ENCODE measurements at regions not wholly inside any gene's neighbourhood (a gene's known extent, or its start where the extent isn't known, plus 50 kb on each side); places are given as distances from the start of the nearest gene placed in this dataset.

- no peak overlapping the region for H3K4me3 ChIP-seq (replicated peaks in 1 of 2; ENCODE audit: low read depth in 2 of 2, low read length in 2 of 2)
- no peak for DNase-seq (ENCODE audit: low read depth in 2 of 2)
- no peak for TF ChIP-seq CTCF (IDR thresholded peaks at IDR 0.05; ENCODE audit: low read depth, low read length)
These were observed 105.6 kb upstream of the UQCRFS1 start for GRCh38 chr19:29318581-29318980.

- no peak for TF ChIP-seq CTCF (IDR thresholded peaks at IDR 0.05; ENCODE audit: low read depth, low read length)
- DNase-seq (ENCODE audit: low read depth in 2 of 2): no peak
- no peak overlapping the region for H3K4me3 ChIP-seq (replicated peaks in 1 of 2; ENCODE audit: low read depth in 2 of 2, low read length in 2 of 2)
These were observed 107.1 kb upstream of the UQCRFS1 start for GRCh38 chr19:29320086-29320485.

GRCh38 chr19:29320618-29321017 lies 107.7 kb upstream of the UQCRFS1 start:
- no peak for DNase-seq (ENCODE audit: low read depth in 2 of 2)
- H3K4me3 ChIP-seq (replicated peaks in 1 of 2; ENCODE audit: low read depth in 2 of 2, low read length in 2 of 2): no peak overlapping the region
- TF ChIP-seq CTCF (IDR thresholded peaks at IDR 0.05; ENCODE audit: low read depth, low read length): no peak

- H3K4me3 ChIP-seq (replicated peaks in 1 of 2; ENCODE audit: low read depth in 2 of 2, low read length in 2 of 2): no peak overlapping the region
- no peak for TF ChIP-seq CTCF (IDR thresholded peaks at IDR 0.05; ENCODE audit: low read depth, low read length)
- DNase-seq (ENCODE audit: low read depth in 2 of 2): no peak
These were observed 108.2 kb upstream of the UQCRFS1 start for GRCh38 chr19:29321116-29321515.

GRCh38 chr19:29323021-29323430 lies 110.1 kb upstream of the UQCRFS1 start:
- DNase-seq (ENCODE audit: low read depth in 2 of 2): no peak
- TF ChIP-seq CTCF (IDR thresholded peaks at IDR 0.05; ENCODE audit: low read depth, low read length): no peak
- H3K4me3 ChIP-seq (replicated peaks in 1 of 2; ENCODE audit: low read depth in 2 of 2, low read length in 2 of 2): no peak overlapping the region

GRCh38 chr19:29323440-29324290 lies 110.7 kb upstream of the UQCRFS1 start:
- no peak for DNase-seq (ENCODE audit: low read depth in 2 of 2)
- no peak for TF ChIP-seq CTCF (IDR thresholded peaks at IDR 0.05; ENCODE audit: low read depth, low read length)
- no peak overlapping the region for H3K4me3 ChIP-seq (replicated peaks in 1 of 2; ENCODE audit: low read depth in 2 of 2, low read length in 2 of 2)

- no peak for DNase-seq (ENCODE audit: low read depth in 2 of 2)
- TF ChIP-seq CTCF (IDR thresholded peaks at IDR 0.05; ENCODE audit: low read depth, low read length): no peak
- no peak overlapping the region for H3K4me3 ChIP-seq (replicated peaks in 1 of 2; ENCODE audit: low read depth in 2 of 2, low read length in 2 of 2)
These were observed 111.3 kb upstream of the UQCRFS1 start for GRCh38 chr19:29324291-29324680.

All from cardiac fibroblast (primary cell).